ENCODE measurements at regions not wholly inside any gene's neighbourhood (a gene's known extent, or its start where the extent isn't known, plus 50 kb on each side); places are given as distances from the start of the nearest gene placed in this dataset.

DNA sequence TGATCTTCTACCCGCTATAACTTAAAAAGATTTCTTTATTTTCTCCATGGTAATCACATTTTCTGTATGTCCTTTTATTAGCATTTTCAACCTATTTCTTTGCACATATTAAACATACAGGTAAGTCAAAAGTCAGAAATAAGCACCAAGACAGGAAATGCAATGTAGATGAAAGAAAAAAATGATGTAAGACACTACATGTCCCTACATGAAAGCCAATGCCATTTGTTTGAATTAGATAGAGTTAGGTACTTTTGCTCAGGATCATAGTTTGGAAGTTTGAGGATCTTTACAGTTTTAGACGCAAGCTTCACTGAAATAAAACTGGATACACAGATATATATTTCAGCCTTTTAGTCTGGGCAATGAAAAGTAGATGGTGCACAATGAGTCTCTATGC is 453.1 kb upstream of the MEF2C start:
- TF ChIP-seq, protein P1, sequence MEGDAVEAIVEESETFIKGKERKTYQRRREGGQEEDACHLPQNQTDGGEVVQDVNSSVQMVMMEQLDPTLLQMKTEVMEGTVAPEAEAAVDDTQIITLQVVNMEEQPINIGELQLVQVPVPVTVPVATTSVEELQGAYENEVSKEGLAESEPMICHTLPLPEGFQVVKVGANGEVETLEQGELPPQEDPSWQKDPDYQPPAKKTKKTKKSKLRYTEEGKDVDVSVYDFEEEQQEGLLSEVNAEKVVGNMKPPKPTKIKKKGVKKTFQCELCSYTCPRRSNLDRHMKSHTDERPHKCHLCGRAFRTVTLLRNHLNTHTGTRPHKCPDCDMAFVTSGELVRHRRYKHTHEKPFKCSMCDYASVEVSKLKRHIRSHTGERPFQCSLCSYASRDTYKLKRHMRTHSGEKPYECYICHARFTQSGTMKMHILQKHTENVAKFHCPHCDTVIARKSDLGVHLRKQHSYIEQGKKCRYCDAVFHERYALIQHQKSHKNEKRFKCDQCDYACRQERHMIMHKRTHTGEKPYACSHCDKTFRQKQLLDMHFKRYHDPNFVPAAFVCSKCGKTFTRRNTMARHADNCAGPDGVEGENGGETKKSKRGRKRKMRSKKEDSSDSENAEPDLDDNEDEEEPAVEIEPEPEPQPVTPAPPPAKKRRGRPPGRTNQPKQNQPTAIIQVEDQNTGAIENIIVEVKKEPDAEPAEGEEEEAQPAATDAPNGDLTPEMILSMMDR (IDR thresholded peaks at IDR 0.05) = no peak
- no peak for TF ChIP-seq POLR2A (IDR thresholded peaks at IDR 0.05)
